Naive thymus-derived CD4-positive, alpha-beta T cell (primary cell): ENCODE measurements at regions not wholly inside any gene's neighbourhood (a gene's known extent, or its start where the extent isn't known, plus 50 kb on each side); places are given as distances from the start of the nearest gene placed in this dataset.
"Not testable (repeated sequence)": the region's sequence is repeated elsewhere in the genome, so short reads cannot be mapped to it uniquely, and the experiment has no call there.

Experiments used
- ATAC-seq: fragments of 150-1000 bp; cut with Tn5 transposase; 2 replicates; pipeline ENCODE4 v1.10.0; 2021; ENCODE audit warnings: mild to moderate bottlenecking, moderate library complexity
- CTCF ChIA-PET: fragments of 350-600 bp; sonication (Branson Sonifier 250); formaldehyde crosslinking; loops from one replicate; lab custom pipeline; 2021; ENCODE audit warnings: antibody characterized with exemption; lab: Charles Lee
- POLR2A ChIA-PET: fragments of 350-600 bp; sonication (Branson Sonifier 250); formaldehyde crosslinking; loops from one replicate; lab custom pipeline; 2021; ENCODE audit warnings: antibody characterized with exemption, inconsistent platforms; lab: Charles Lee
- DNase-seq, 9 donors: peaks; one replicate each; pipeline versions ENCODE4 v3.0.0 to v3.0.0-alpha.2; 2020 to 2022; ENCODE audit warnings: mixed read lengths in 1 of 9
- H3K27ac ChIP-seq: one replicate; pipeline ENCODE4 v1.7.0; 2013; ENCODE audit warnings: mild to moderate bottlenecking, low read depth, low read length, moderate library complexity
- H3K27me3 ChIP-seq, 2 donors: one replicate each; pipeline ENCODE4 v1.7.0; 2013; ENCODE audit warnings: low read length in 2 of 2, mild to moderate bottlenecking in 2 of 2, moderate library complexity in 2 of 2; ENCODE audit not compliant: control insufficient read depth in 2 of 2, insufficient read depth in 2 of 2
- H3K36me3 ChIP-seq, 3 experiments: 1 replicate in 2 of 3; 2 replicates in 1 of 3; pipeline ENCODE4 v1.7.0; 2013; ENCODE audit warnings: low read length in 3 of 3, mild to moderate bottlenecking in 3 of 3, moderate library complexity in 1 of 3; ENCODE audit not compliant: insufficient read depth in 3 of 3, control insufficient read depth in 2 of 3
- H3K4me1 ChIP-seq, 2 donors: one replicate each; pipeline ENCODE4 v1.7.0; 2013; ENCODE audit warnings: low read length in 2 of 2, mild to moderate bottlenecking in 2 of 2, moderate library complexity in 1 of 2; ENCODE audit not compliant: control insufficient read depth in 2 of 2, insufficient read depth in 2 of 2
- H3K4me3 ChIP-seq: 2 replicates; pipeline ENCODE4 v1.7.0; 2013; ENCODE audit warnings: mild to moderate bottlenecking, low read length
- H3K9me3 ChIP-seq, 3 experiments: 1 replicate in 2 of 3; 2 replicates in 1 of 3; pipeline ENCODE4 v1.7.0; 2013; ENCODE audit warnings: low read length in 3 of 3; ENCODE audit not compliant: control insufficient read depth in 2 of 3
- H3K27ac Mint-ChIP-seq, 9 donors: one replicate each; pipeline ENCODE4 v1.8.0; 2020 to 2022; ENCODE audit warnings: mixed read lengths in 9 of 9, mild to moderate bottlenecking in 8 of 9, moderate library complexity in 5 of 9, inconsistent platforms in 2 of 9
- H3K27me3 Mint-ChIP-seq, 5 donors: one replicate each; pipeline ENCODE4 v1.8.0; 2021 to 2022; ENCODE audit warnings: mixed read lengths in 5 of 5, mild to moderate bottlenecking in 1 of 5
- H3K36me3 Mint-ChIP-seq, 5 donors: one replicate each; pipeline ENCODE4 v1.8.0; 2020 to 2022; ENCODE audit warnings: mixed read lengths in 5 of 5, mild to moderate bottlenecking in 3 of 5, inconsistent platforms in 1 of 5
- H3K4me1 Mint-ChIP-seq, 7 donors: one replicate each; pipeline ENCODE4 v1.8.0; 2020 to 2022; ENCODE audit warnings: mixed read lengths in 7 of 7, mild to moderate bottlenecking in 3 of 7, inconsistent platforms in 1 of 7
- H3K4me3 Mint-ChIP-seq, 10 donors: one replicate each; pipeline ENCODE4 v1.8.0; 2020 to 2022; ENCODE audit warnings: mild to moderate bottlenecking in 10 of 10, mixed read lengths in 10 of 10, moderate library complexity in 6 of 10, inconsistent platforms in 2 of 10
- H3K9me3 Mint-ChIP-seq, 11 donors: one replicate each; pipeline ENCODE4 v1.8.0; 2020 to 2022; ENCODE audit warnings: mixed read lengths in 11 of 11, mild to moderate bottlenecking in 4 of 11, inconsistent platforms in 1 of 11, moderate library complexity in 1 of 11
- intact Hi-C, 2 donors: fragments of 100-400 bp; cut with micrococcal nuclease; formaldehyde crosslinking; loops; one replicate each; pipeline ENCODE4 v1.15.1; 2023

- no peaks in the 10 kb centered on the region for H3K9me3 ChIP-seq
- POLR2A ChIA-PET = no interaction called here
- no peak overlapping the region for H3K27ac ChIP-seq
- ATAC-seq = no peak
- H3K4me1 ChIP-seq = no peaks in the 10 kb centered on the region
- H3K36me3 Mint-ChIP-seq = peaks cover 0 to 4% (median 0%) of the 10 kb centered on the region in 5 donors
- H3K9me3 Mint-ChIP-seq = peaks cover 0 to 34% (median 19%) of the 10 kb centered on the region in 11 donors
- no peak overlapping the region for H3K4me3 ChIP-seq
- no peaks in the 10 kb centered on the region for H3K27me3 ChIP-seq
- H3K4me3 Mint-ChIP-seq = no peak overlapping the region
- no peak overlapping the region for H3K27ac Mint-ChIP-seq
- H3K36me3 ChIP-seq = no peaks in the 10 kb centered on the region
- DNase-seq = no peak
- no peaks in the 10 kb centered on the region for H3K4me1 Mint-ChIP-seq
- H3K27me3 Mint-ChIP-seq = peaks cover 0 to 19% (median 6%) of the 10 kb centered on the region in 5 donors
- CTCF ChIA-PET = no interaction called here
- intact Hi-C loops = no loop called here
Measured at GRCh38 chr9:18281291-18281690, 192.7 kb upstream of the ADAMTSL1 start.

DNA sequence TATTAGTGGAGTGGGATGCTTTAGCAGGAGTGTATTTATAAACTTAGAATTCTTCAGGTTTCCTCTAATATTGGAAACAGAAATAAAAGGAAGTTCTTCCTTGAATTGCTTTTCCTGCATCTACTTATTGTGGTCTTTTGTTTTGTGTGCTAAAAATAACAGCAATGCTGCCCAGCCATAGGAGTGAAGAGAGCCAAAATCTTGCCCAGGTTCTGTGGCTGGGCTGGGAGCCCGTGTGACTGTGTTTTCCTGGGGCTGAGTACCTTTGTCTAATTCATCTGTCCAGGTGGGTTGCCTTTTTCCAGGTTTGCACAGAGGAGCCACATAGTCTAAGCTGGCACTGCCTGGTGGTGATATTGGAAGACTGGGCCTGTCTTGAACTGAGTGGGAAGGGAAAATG is 179.7 kb upstream of the ADAMTSL1 start:
- H3K9me3 ChIP-seq = no peaks in the 10 kb centered on the region
- intact Hi-C loops = no loop called here
- H3K36me3 ChIP-seq = no peaks in the 10 kb centered on the region
- ChIA-PET POLR2A (no interaction called here), CTCF (no interaction called here)
- H3K27ac ChIP-seq = no peak overlapping the region
- Mint-ChIP-seq H3K27me3 (peaks cover 0 to 27% (median 4%) of the 10 kb centered on the region in 5 donors), H3K27ac (no peak overlapping the region), H3K4me1 (no peaks in the 10 kb centered on the region), H3K36me3 (peaks cover 0 to 4% (median 0%) of the 10 kb centered on the region in 5 donors), H3K9me3 (peaks cover 0 to 6% (median 0%) of the 10 kb centered on the region in 11 donors), H3K4me3 (no peak overlapping the region)
- H3K4me3 ChIP-seq = no peak overlapping the region
- H3K4me1 ChIP-seq = no peaks in the 10 kb centered on the region
- no peaks in the 10 kb centered on the region for H3K27me3 ChIP-seq
- ATAC-seq = no peak
- no peak for DNase-seq

- POLR2A ChIA-PET = no interaction called here
- no peak for ATAC-seq
Measured at GRCh38 chr9:18296702-18297055, 177.3 kb upstream of the ADAMTSL1 start.

DNA sequence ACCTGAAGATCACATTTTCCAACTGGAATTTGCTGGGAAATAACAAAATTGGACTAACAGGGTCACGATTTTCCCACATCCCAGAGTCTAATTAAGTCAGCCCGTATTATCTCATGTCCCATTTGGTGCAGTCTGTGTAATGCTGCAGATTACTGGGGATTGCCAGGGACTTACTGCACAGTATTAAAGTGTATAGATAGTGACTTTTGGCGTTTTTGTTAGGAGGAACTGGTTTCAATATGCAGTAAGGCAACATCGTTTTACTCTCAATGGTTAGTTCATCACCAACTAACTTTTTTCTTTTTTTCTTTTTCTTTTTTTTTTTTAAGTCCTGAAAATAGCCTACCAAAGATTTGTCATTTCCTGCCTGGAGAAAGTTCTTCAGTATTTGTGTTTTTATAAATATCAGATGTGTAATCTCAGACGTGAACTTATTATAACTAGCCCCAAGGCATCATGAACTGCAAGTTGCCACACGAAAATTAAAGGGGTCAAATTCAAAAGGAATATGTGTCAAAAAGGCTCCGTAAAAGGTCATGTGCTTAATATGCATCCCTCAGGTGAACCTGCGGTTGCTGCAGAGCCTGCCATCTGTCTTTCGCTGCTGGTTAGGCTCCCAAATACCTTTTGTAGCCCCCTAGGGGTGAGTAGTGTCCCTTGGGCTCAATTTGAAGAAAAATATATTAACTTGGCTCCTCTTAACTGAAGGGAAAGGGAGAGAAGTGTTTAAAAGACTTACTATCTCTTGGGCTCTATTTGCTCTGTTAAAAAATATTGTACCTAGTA is 176.7 kb upstream of the ADAMTSL1 start:
- intact Hi-C loops = no loop called here
- H3K36me3 ChIP-seq = no peaks in the 10 kb centered on the region
- peaks cover 0 to 27% (median 0%) of the 10 kb centered on the region in 5 donors for H3K27me3 Mint-ChIP-seq
- ATAC-seq = no peak
- H3K27ac ChIP-seq = no peak overlapping the region
- no peak for DNase-seq
- no peak overlapping the region for H3K4me3 Mint-ChIP-seq
- ChIA-PET POLR2A (no interaction called here), CTCF (no interaction called here)
- peaks cover 0 to 3% (median 0%) of the 10 kb centered on the region in 11 donors for H3K9me3 Mint-ChIP-seq
- no peaks in the 10 kb centered on the region for H3K4me1 Mint-ChIP-seq
- H3K9me3 ChIP-seq = no peaks in the 10 kb centered on the region
- H3K27me3 ChIP-seq = no peaks in the 10 kb centered on the region
- no peak overlapping the region for H3K4me3 ChIP-seq
- H3K4me1 ChIP-seq = no peaks in the 10 kb centered on the region
- H3K27ac Mint-ChIP-seq = no peak overlapping the region
- H3K36me3 Mint-ChIP-seq = no peaks in the 10 kb centered on the region

More at GRCh38 chr9:18296702-18297055, 177.3 kb upstream of the ADAMTSL1 start:
- H3K4me3 ChIP-seq = no peak overlapping the region
- H3K36me3 Mint-ChIP-seq = no peaks in the 10 kb centered on the region
- peaks cover 0 to 32% (median 1%) of the 10 kb centered on the region in 5 donors for H3K27me3 Mint-ChIP-seq
- intact Hi-C loops = no loop called here
- no peaks in the 10 kb centered on the region for H3K27me3 ChIP-seq
- DNase-seq = no peak
- H3K4me1 ChIP-seq = no peaks in the 10 kb centered on the region
- H3K27ac Mint-ChIP-seq = no peak overlapping the region
- no peaks in the 10 kb centered on the region for H3K4me1 Mint-ChIP-seq
- H3K4me3 Mint-ChIP-seq = no peak overlapping the region
- no peak overlapping the region for H3K27ac ChIP-seq
- peaks cover 0 to 3% (median 0%) of the 10 kb centered on the region in 11 donors for H3K9me3 Mint-ChIP-seq
- H3K36me3 ChIP-seq = no peaks in the 10 kb centered on the region
- CTCF ChIA-PET = no interaction called here
- no peaks in the 10 kb centered on the region for H3K9me3 ChIP-seq

DNA sequence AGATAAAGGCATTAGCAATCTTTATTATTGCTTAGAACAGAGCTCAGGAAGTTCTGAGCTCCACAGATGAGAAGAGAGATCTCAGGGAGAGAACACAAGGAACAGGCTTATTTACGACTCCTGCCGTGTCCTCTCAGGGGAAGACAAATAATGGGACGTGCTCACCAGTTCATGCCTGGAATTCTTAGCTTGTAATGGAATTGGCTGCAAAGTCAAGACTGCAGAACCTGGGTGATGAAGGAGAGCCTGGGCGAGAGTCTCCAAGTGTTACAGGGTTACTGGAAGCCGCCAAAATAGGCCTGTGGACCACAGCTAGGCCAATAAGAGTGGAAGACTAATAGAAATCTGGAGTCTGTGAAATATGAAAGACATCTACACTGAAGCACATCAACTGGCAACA is 174.5 kb upstream of the ADAMTSL1 start:
- Mint-ChIP-seq H3K27me3 (peaks cover 0 to 17% (median 0%) of the 10 kb centered on the region in 5 donors), H3K27ac (no peak overlapping the region), H3K4me1 (no peaks in the 10 kb centered on the region), H3K9me3 (peaks cover 0 to 3% (median 0%) of the 10 kb centered on the region in 11 donors), H3K4me3 (no peak overlapping the region), H3K36me3 (no peaks in the 10 kb centered on the region)
- DNase-seq (no peak), ATAC-seq (no peak)
- CTCF ChIA-PET = no interaction called here
- H3K4me1 ChIP-seq = no peaks in the 10 kb centered on the region
- no peak overlapping the region for H3K27ac ChIP-seq
- POLR2A ChIA-PET = no interaction called here
- no peaks in the 10 kb centered on the region for H3K27me3 ChIP-seq
- H3K9me3 ChIP-seq = no peaks in the 10 kb centered on the region
- no peak overlapping the region for H3K4me3 ChIP-seq
- H3K36me3 ChIP-seq = no peaks in the 10 kb centered on the region
- intact Hi-C loops = no loop called here

DNA sequence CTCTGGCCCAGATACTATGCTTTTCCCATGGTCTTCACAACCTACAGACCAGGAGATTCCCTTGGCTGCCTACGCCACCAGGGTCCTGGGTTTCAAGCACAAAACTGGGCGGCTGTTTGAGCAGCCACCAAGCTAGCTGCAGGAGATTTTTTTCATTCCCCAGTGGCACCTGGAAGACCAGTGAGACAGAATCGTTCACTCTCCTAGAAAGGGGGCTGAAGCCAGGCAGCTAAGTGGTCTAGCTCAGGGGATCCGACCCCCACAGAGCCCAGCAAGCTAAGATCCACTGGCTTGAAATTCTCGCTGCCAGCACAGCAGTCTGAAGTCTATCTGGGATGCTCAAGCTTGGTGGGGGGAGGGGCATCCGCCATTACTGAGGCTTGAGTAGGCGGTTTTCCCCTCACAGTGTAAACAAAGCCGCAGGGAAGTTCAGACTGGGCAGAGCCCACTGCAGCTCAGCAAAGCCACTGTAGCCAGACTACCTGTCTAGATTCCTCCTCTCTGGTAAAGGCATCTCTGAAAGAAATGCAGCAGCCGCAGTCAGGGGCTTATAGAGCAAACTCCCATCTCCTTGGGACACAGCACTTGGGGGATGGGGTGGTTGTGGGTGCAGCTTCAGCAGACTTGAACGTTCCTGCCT is 168.7 kb upstream of the ADAMTSL1 start:
- H3K36me3 Mint-ChIP-seq, H3K9me3 ChIP-seq, H3K4me3 ChIP-seq, H3K4me1 ChIP-seq, POLR2A ChIA-PET, DNase-seq, ATAC-seq, intact Hi-C loops, H3K4me1 Mint-ChIP-seq, H3K27me3 ChIP-seq, H3K27ac Mint-ChIP-seq, CTCF ChIA-PET, H3K4me3 Mint-ChIP-seq, H3K36me3 ChIP-seq, H3K27ac ChIP-seq: not testable (repeated sequence)
- peaks cover 0 to 14% (median 0%) of the 10 kb centered on the region in 5 donors for H3K27me3 Mint-ChIP-seq
- H3K9me3 Mint-ChIP-seq = peaks cover 0 to 20% (median 7%) of the 10 kb centered on the region in 11 donors
